ENCODE measurements at regions not wholly inside any gene's neighbourhood (a gene's known extent, or its start where the extent isn't known, plus 50 kb on each side); places are given as distances from the start of the nearest gene placed in this dataset.

GRCh38 chr6:147000545-147001488 is 203.4 kb upstream of the STXBP5 start:
- no peak for TF ChIP-seq RFX1 (IDR thresholded peaks at IDR 0.05)
- TF ChIP-seq ZBTB7A (CRISPR knock-in tag; IDR thresholded peaks at IDR 0.05), result no peak
- TF ChIP-seq NR3C1 (CRISPR knock-in tag; IDR thresholded peaks at IDR 0.05), result no peak
- TF ChIP-seq MED8 (CRISPR knock-in tag; IDR thresholded peaks at IDR 0.05; ENCODE audit: insufficient replicate concordance), result no peak
- TF ChIP-seq POLR2A (IDR thresholded peaks at IDR 0.05; ENCODE audit: insufficient read depth in 1 of 2, low read depth in 2 of 2, low read length in 2 of 2), result no peak
- TF ChIP-seq MAFF (IDR thresholded peaks at IDR 0.05; ENCODE audit: low read depth, low read length), result no peak
- no peak for TF ChIP-seq SALL1 (CRISPR knock-in tag; IDR thresholded peaks at IDR 0.05)
- TF ChIP-seq, protein P1, sequence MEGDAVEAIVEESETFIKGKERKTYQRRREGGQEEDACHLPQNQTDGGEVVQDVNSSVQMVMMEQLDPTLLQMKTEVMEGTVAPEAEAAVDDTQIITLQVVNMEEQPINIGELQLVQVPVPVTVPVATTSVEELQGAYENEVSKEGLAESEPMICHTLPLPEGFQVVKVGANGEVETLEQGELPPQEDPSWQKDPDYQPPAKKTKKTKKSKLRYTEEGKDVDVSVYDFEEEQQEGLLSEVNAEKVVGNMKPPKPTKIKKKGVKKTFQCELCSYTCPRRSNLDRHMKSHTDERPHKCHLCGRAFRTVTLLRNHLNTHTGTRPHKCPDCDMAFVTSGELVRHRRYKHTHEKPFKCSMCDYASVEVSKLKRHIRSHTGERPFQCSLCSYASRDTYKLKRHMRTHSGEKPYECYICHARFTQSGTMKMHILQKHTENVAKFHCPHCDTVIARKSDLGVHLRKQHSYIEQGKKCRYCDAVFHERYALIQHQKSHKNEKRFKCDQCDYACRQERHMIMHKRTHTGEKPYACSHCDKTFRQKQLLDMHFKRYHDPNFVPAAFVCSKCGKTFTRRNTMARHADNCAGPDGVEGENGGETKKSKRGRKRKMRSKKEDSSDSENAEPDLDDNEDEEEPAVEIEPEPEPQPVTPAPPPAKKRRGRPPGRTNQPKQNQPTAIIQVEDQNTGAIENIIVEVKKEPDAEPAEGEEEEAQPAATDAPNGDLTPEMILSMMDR (CRISPR knock-in tag; IDR thresholded peaks at IDR 0.05), result no peak
- no peak for TF ChIP-seq JUN (CRISPR knock-in tag; IDR thresholded peaks at IDR 0.05)
- TF ChIP-seq ZSCAN20 (CRISPR knock-in tag; IDR thresholded peaks at IDR 0.05; ENCODE audit: borderline replicate concordance), result no peak
- no peak for TF ChIP-seq GATAD2A (CRISPR knock-in tag; IDR thresholded peaks at IDR 0.05)
- TF ChIP-seq BCL6 (CRISPR knock-in tag; IDR thresholded peaks at IDR 0.05), result no peak
- no peak for TF ChIP-seq TRIM24 (CRISPR knock-in tag; IDR thresholded peaks at IDR 0.05)
- no peak for TF ChIP-seq HNRNPL (IDR thresholded peaks at IDR 0.05; ENCODE audit: low read depth, low read length)
